ENCODE measurements at regions not wholly inside any gene's neighbourhood (a gene's known extent, or its start where the extent isn't known, plus 50 kb on each side); places are given as distances from the start of the nearest gene placed in this dataset.
"Not testable (repeated sequence)": the region's sequence is repeated elsewhere in the genome, so short reads cannot be mapped to it uniquely, and the experiment has no call there.

- Mint-ChIP-seq H3K4me3 (no peak overlapping the region), H3K36me3 (no peaks in the 10 kb centered on the region), H3K27me3 (peaks cover 3% of the 10 kb centered on the region), H3K9me3 (peaks cover 4% of the 10 kb centered on the region), H3K4me1 (no peaks in the 10 kb centered on the region), H3K27ac (no peak overlapping the region)
Observed at GRCh38 chr21:17085707-17086106, 427.1 kb upstream of the CXADR start.

- H3K4me3 Mint-ChIP-seq = no peak overlapping the region
- peaks cover 3% of the 10 kb centered on the region for H3K27me3 Mint-ChIP-seq
- no peaks in the 10 kb centered on the region for H3K4me1 Mint-ChIP-seq
- peaks cover 4% of the 10 kb centered on the region for H3K9me3 Mint-ChIP-seq
- no peaks in the 10 kb centered on the region for H3K36me3 Mint-ChIP-seq
- H3K27ac Mint-ChIP-seq = no peak overlapping the region
Observed at GRCh38 chr21:17088500-17088899, 424.3 kb upstream of the CXADR start.

GRCh38 chr21:17089091-17089491 lies 423.8 kb upstream of the CXADR start:
- Mint-ChIP-seq H3K27me3 (peaks cover 2% of the 10 kb centered on the region), H3K36me3 (no peaks in the 10 kb centered on the region), H3K4me3 (no peak overlapping the region), H3K9me3 (peaks cover 4% of the 10 kb centered on the region), H3K4me1 (no peaks in the 10 kb centered on the region), H3K27ac (no peak overlapping the region)

- H3K9me3 Mint-ChIP-seq = peaks cover 12% of the 10 kb centered on the region
Observed at GRCh38 chr21:17101696-17102095, 411.1 kb upstream of the CXADR start.

GRCh38 chr21:17105932-17106331 lies 406.9 kb upstream of the CXADR start:
- Mint-ChIP-seq H3K9me3 (peaks cover under 1% of the 10 kb centered on the region), H3K36me3 (no peaks in the 10 kb centered on the region), H3K27ac (no peak overlapping the region), H3K27me3 (no peaks in the 10 kb centered on the region), H3K4me3 (no peak overlapping the region), H3K4me1 (no peaks in the 10 kb centered on the region)

More at GRCh38 chr21:17101696-17102095, 411.1 kb upstream of the CXADR start:
- Mint-ChIP-seq H3K27me3 (no peaks in the 10 kb centered on the region), H3K27ac (no peak overlapping the region), H3K4me3 (no peak overlapping the region), H3K36me3 (no peaks in the 10 kb centered on the region), H3K4me1 (no peaks in the 10 kb centered on the region)

GRCh38 chr21:17114045-17114444 lies 398.8 kb upstream of the CXADR start:
- no peaks in the 10 kb centered on the region for H3K27me3 Mint-ChIP-seq
- H3K27ac Mint-ChIP-seq = no peak overlapping the region
- no peaks in the 10 kb centered on the region for H3K4me1 Mint-ChIP-seq
- no peaks in the 10 kb centered on the region for H3K9me3 Mint-ChIP-seq
- H3K36me3 Mint-ChIP-seq = no peaks in the 10 kb centered on the region
- no peak overlapping the region for H3K4me3 Mint-ChIP-seq

- Mint-ChIP-seq H3K4me3 (no peak overlapping the region), H3K4me1 (no peaks in the 10 kb centered on the region), H3K27ac (no peak overlapping the region), H3K27me3 (no peaks in the 10 kb centered on the region), H3K9me3 (no peaks in the 10 kb centered on the region), H3K36me3 (no peaks in the 10 kb centered on the region)
Observed at GRCh38 chr21:17118638-17119384, 394.0 kb upstream of the CXADR start.

GRCh38 chr21:17119466-17120297 lies 393.2 kb upstream of the CXADR start:
- H3K27ac Mint-ChIP-seq = no peak overlapping the region
- no peaks in the 10 kb centered on the region for H3K36me3 Mint-ChIP-seq
- no peaks in the 10 kb centered on the region for H3K4me1 Mint-ChIP-seq
- H3K4me3 Mint-ChIP-seq = no peak overlapping the region
- no peaks in the 10 kb centered on the region for H3K27me3 Mint-ChIP-seq
- H3K9me3 Mint-ChIP-seq = no peaks in the 10 kb centered on the region

- not testable (repeated sequence) for H3K4me1 Mint-ChIP-seq, H3K4me3 Mint-ChIP-seq, H3K36me3 Mint-ChIP-seq, H3K27ac Mint-ChIP-seq, H3K9me3 Mint-ChIP-seq, H3K27me3 Mint-ChIP-seq
Observed at GRCh38 chr21:17127395-17127794, 385.4 kb upstream of the CXADR start.

- no peak overlapping the region for H3K4me3 Mint-ChIP-seq
- H3K27me3 Mint-ChIP-seq = no peaks in the 10 kb centered on the region
- no peaks in the 10 kb centered on the region for H3K36me3 Mint-ChIP-seq
- H3K9me3 Mint-ChIP-seq = no peaks in the 10 kb centered on the region
- H3K27ac Mint-ChIP-seq = no peak overlapping the region
- no peaks in the 10 kb centered on the region for H3K4me1 Mint-ChIP-seq
Observed at GRCh38 chr21:17128132-17128531, 384.7 kb upstream of the CXADR start.

GRCh38 chr21:17139159-17139558 lies 373.7 kb upstream of the CXADR start:
- H3K4me3 Mint-ChIP-seq = peak overlapping the region; percentile 82
- H3K27ac Mint-ChIP-seq, H3K9me3 Mint-ChIP-seq, H3K27me3 Mint-ChIP-seq, H3K36me3 Mint-ChIP-seq: not testable (repeated sequence)
- peaks cover 10% of the 10 kb centered on the region for H3K4me1 Mint-ChIP-seq

GRCh38 chr21:17139696-17140095 lies 373.1 kb upstream of the CXADR start:
- peaks cover 10% of the 10 kb centered on the region for H3K4me1 Mint-ChIP-seq
- no peaks in the 10 kb centered on the region for H3K36me3 Mint-ChIP-seq
- no peaks in the 10 kb centered on the region for H3K27me3 Mint-ChIP-seq
- H3K27ac Mint-ChIP-seq = no peak overlapping the region
- H3K4me3 Mint-ChIP-seq = peak overlapping the region; percentile 82
- peaks cover 6% of the 10 kb centered on the region for H3K9me3 Mint-ChIP-seq

- Mint-ChIP-seq H3K27me3 (no peaks in the 10 kb centered on the region), H3K4me3 (no peak overlapping the region), H3K9me3 (peaks cover 13% of the 10 kb centered on the region), H3K36me3 (no peaks in the 10 kb centered on the region), H3K27ac (no peak overlapping the region), H3K4me1 (no peaks in the 10 kb centered on the region)
Observed at GRCh38 chr21:17146426-17146825, 366.4 kb upstream of the CXADR start.

GRCh38 chr21:17159697-17160096 lies 353.1 kb upstream of the CXADR start:
- Mint-ChIP-seq H3K4me1 (no peaks in the 10 kb centered on the region), H3K36me3 (no peaks in the 10 kb centered on the region), H3K4me3 (no peak overlapping the region), H3K27ac (no peak overlapping the region), H3K9me3 (peaks cover 5% of the 10 kb centered on the region), H3K27me3 (no peaks in the 10 kb centered on the region)

GRCh38 chr21:17185674-17186073 lies 327.2 kb upstream of the CXADR start:
- Mint-ChIP-seq H3K4me1 (no peaks in the 10 kb centered on the region), H3K9me3 (peaks cover 7% of the 10 kb centered on the region), H3K4me3 (no peak overlapping the region), H3K36me3 (no peaks in the 10 kb centered on the region), H3K27me3 (no peaks in the 10 kb centered on the region), H3K27ac (no peak overlapping the region)

- no peaks in the 10 kb centered on the region for H3K4me1 Mint-ChIP-seq
- H3K27me3 Mint-ChIP-seq = no peaks in the 10 kb centered on the region
- H3K36me3 Mint-ChIP-seq = no peaks in the 10 kb centered on the region
- no peak overlapping the region for H3K4me3 Mint-ChIP-seq
- no peak overlapping the region for H3K27ac Mint-ChIP-seq
- peaks cover 11% of the 10 kb centered on the region for H3K9me3 Mint-ChIP-seq
Observed at GRCh38 chr21:17189963-17190362, 322.9 kb upstream of the CXADR start.

All from activated naive CD4-positive, alpha-beta T cell treated with anti-CD3 and anti-CD28 coated beads, Interleukin-2, amount 50 U/mL, for 24 hours (primary cell).